NCI-H2171 (cell line): ENCODE measurements at regions not wholly inside any gene's neighbourhood (a gene's known extent, or its start where the extent isn't known, plus 50 kb on each side); places are given as distances from the start of the nearest gene placed in this dataset.
"Not testable (repeated sequence)": the region's sequence is repeated elsewhere in the genome, so short reads cannot be mapped to it uniquely, and the experiment has no call there.

Experiments
- DNase-seq: peaks from one replicate; lab custom pipeline; 2025; lab: John Stamatoyannopoulos, UW

- no peak for DNase-seq
These were observed 85.9 kb upstream of the GSE1 start for GRCh38 chr16:85527042-85527766.

- no peak for DNase-seq
These were observed 85.3 kb upstream of the GSE1 start for GRCh38 chr16:85527767-85528297.

GRCh38 chr16:85528528-85529387 lies 84.4 kb upstream of the GSE1 start:
- no peak for DNase-seq

- no peak for DNase-seq
These were observed 83.4 kb upstream of the GSE1 start for GRCh38 chr16:85529489-85530369.

GRCh38 chr16:85530370-85530739 lies 82.8 kb upstream of the GSE1 start:
- DNase-seq, result peak; percentile 63

- DNase-seq, result no peak
These were observed 81.6 kb upstream of the GSE1 start for GRCh38 chr16:85531516-85531915.

- DNase-seq, result no peak
These were observed 81.0 kb upstream of the GSE1 start for GRCh38 chr16:85532147-85532546.

GRCh38 chr16:85533593-85533992 lies 79.5 kb upstream of the GSE1 start:
- not testable (repeated sequence) for DNase-seq

GRCh38 chr16:85534536-85535351 lies 78.4 kb upstream of the GSE1 start:
- DNase-seq, result no peak

- no peak for DNase-seq
These were observed 77.6 kb upstream of the GSE1 start for GRCh38 chr16:85535352-85536072.

GRCh38 chr16:85536073-85536410 lies 77.1 kb upstream of the GSE1 start:
- no peak for DNase-seq

GRCh38 chr16:85536411-85537330 lies 76.5 kb upstream of the GSE1 start:
- DNase-seq, result no peak

GRCh38 chr16:85537331-85537788 lies 75.8 kb upstream of the GSE1 start:
- DNase-seq, result no peak

- no peak for DNase-seq
These were observed 75.2 kb upstream of the GSE1 start for GRCh38 chr16:85537795-85538401.

- no peak for DNase-seq
These were observed 74.0 kb upstream of the GSE1 start for GRCh38 chr16:85539084-85539483.

GRCh38 chr16:85539629-85540291 lies 73.4 kb upstream of the GSE1 start:
- DNase-seq, result no peak

- DNase-seq, result no peak
These were observed 71.9 kb upstream of the GSE1 start for GRCh38 chr16:85541181-85541580.

- DNase-seq, result no peak
These were observed 71.5 kb upstream of the GSE1 start for GRCh38 chr16:85541619-85541979.
